ENCODE measurements at regions not wholly inside any gene's neighbourhood (a gene's known extent, or its start where the extent isn't known, plus 50 kb on each side); places are given as distances from the start of the nearest gene placed in this dataset.

GRCh38 chr14:71579331-71579730 is 352.9 kb upstream of the RGS6 start:
- TF ChIP-seq CTCF (IDR thresholded peaks at IDR 0.05; ENCODE audit: insufficient read depth, low read depth, low read length), result no peak
- TF ChIP-seq EZH2 (IDR thresholded peaks at IDR 0.05; ENCODE audit: insufficient read depth, low read length), result no peak
